Transverse colon (tissue), 4 donors: ENCODE measurements at regions not wholly inside any gene's neighbourhood (a gene's known extent, or its start where the extent isn't known, plus 50 kb on each side); places are given as distances from the start of the nearest gene placed in this dataset.

Source experiments
- DNase-seq: peaks from one replicate; pipeline ENCODE4 v3.0.0-alpha.2; 2019
- H3K27ac ChIP-seq, 4 donors: fragments of 200-600 bp; sonication (generic); 2 replicates each; pipeline ENCODE4 v1.5.1; 2016 to 2018; ENCODE audit warnings: inconsistent platforms in 4 of 4
- H3K27me3 ChIP-seq: fragments of 200-600 bp; sonication (generic); 2 replicates; pipeline ENCODE4 v1.5.1; 2017; ENCODE audit warnings: inconsistent platforms
- H3K36me3 ChIP-seq, 4 donors: fragments of 200-600 bp; sonication (generic); 2 replicates each; pipeline ENCODE4 v1.5.1; 2017 to 2019; ENCODE audit warnings: inconsistent platforms in 4 of 4
- H3K4me1 ChIP-seq, 4 donors: fragments of 200-600 bp; sonication (generic); 2 replicates each; pipeline ENCODE4 v1.5.1; 2017 to 2020; ENCODE audit warnings: inconsistent platforms in 4 of 4
- H3K4me3 ChIP-seq, 4 donors: fragments of 200-600 bp; sonication (generic); 1 replicate in 1 of 4; 2 replicates in 3 of 4; pipeline versions ENCODE4 v1.5.1 to v1.6.1; 2017 to 2019; ENCODE audit warnings: inconsistent platforms in 4 of 4
- H3K9me3 ChIP-seq, 2 donors: fragments of 200-600 bp; sonication (generic); 2 replicates each; pipeline ENCODE4 v1.5.1; 2017 to 2019; ENCODE audit warnings: inconsistent platforms in 2 of 2
- CTCF ChIP-seq, 5 experiments: fragments of 200-600 bp in 3 of 5; fragments of 450-650 bp in 2 of 5; sonication (generic) in 3 of 5; IDR thresholded peaks; 1 replicate in 2 of 5; 2 replicates in 3 of 5; pipeline ENCODE4 v1.5.1; 2016 to 2017; ENCODE audit warnings: antibody characterized with exemption in 5 of 5, inconsistent platforms in 3 of 5, mild to moderate bottlenecking in 2 of 5, moderate library complexity in 1 of 5
- EP300 ChIP-seq: sonication (generic); formaldehyde crosslinking; IDR thresholded peaks from one replicate; pipeline ENCODE4 v1.6.1; 2017; ENCODE audit warnings: antibody characterized with exemption, low read depth
- POLR2A ChIP-seq: fragments of 450-650 bp; IDR thresholded peaks from one replicate; pipeline ENCODE4 v1.6.1; 2016; ENCODE audit warnings: antibody characterized with exemption, mild to moderate bottlenecking, moderate library complexity
- POLR2AphosphoS5 ChIP-seq, 3 donors: sonication (generic); formaldehyde crosslinking; IDR thresholded peaks; one replicate each; pipeline ENCODE4 v1.6.1; 2016; ENCODE audit warnings: antibody characterized with exemption in 3 of 3
- whole genome bisulfite sequencing, 2 donors: methylation state at CpG; one replicate each; pipeline ENCODE4 v1.1.5; 2018; ENCODE audit warnings: low coverage in 1 of 2; 5-methylcytosine and 5-hydroxymethylcytosine counted together
- in situ Hi-C, 4 donors: fragments of 200-750 bp; cut with MboI; loops; one replicate each; pipeline versions ENCODE4 v1.15.0 to v1.15.1; 2017; ENCODE audit warnings: low sequenced_read_pairs in 3 of 4, low pct_ligation_motif_present in 1 of 4, low pct_unique_long_range_greater_than_20kb in 1 of 4
- intact Hi-C: fragments of 100-400 bp; cut with DNase I; formaldehyde crosslinking; loops from one replicate; pipeline ENCODE4 v1.15.1; 2023; ENCODE audit warnings: low total_unique reads

GRCh38 chr11:23181022-23181807, 320.9 kb upstream of the CCDC179 start:
- H3K4me1 ChIP-seq: no peaks in the 10 kb centered on the region
- TF ChIP-seq POLR2AphosphoS5 (IDR thresholded peaks at IDR 0.05) (no peak), CTCF (IDR thresholded peaks at IDR 0.05) (no peak), POLR2A (no peak), EP300 (no peak)
- no peaks in the 10 kb centered on the region for H3K9me3 ChIP-seq
- H3K36me3 ChIP-seq: no peaks in the 10 kb centered on the region
- intact Hi-C loops: no loop called here
- DNase-seq: no peak
- no peaks in the 10 kb centered on the region for H3K27me3 ChIP-seq
- H3K27ac ChIP-seq: no peak overlapping the region
- WGBS, 2 donors: 69 to 90% methylated on average over 4 of the region's 4 CpGs
- H3K4me3 ChIP-seq: no peak overlapping the region
- in situ Hi-C loops: no loop called here

GRCh38 chr11:23192256-23192655, 332.0 kb upstream of the CCDC179 start:
- in situ Hi-C loops (no loop called here), intact Hi-C loops (no loop called here)
- TF ChIP-seq CTCF (IDR thresholded peaks at IDR 0.05) (no peak), POLR2AphosphoS5 (IDR thresholded peaks at IDR 0.05) (no peak), POLR2A (no peak), EP300 (no peak)
- H3K27ac ChIP-seq: no peak overlapping the region
- no peaks in the 10 kb centered on the region for H3K27me3 ChIP-seq
- WGBS, 2 donors: 72 to 74% methylated on average over 3 of the region's 3 CpGs
- H3K4me1 ChIP-seq: no peaks in the 10 kb centered on the region
- no peak overlapping the region for H3K4me3 ChIP-seq
- H3K36me3 ChIP-seq: no peaks in the 10 kb centered on the region
- no peak for DNase-seq
- no peaks in the 10 kb centered on the region for H3K9me3 ChIP-seq

- intact Hi-C loops (no loop called here), in situ Hi-C loops (no loop called here)
- Histone ChIP-seq H3K9me3 (no peaks in the 10 kb centered on the region), H3K36me3 (no peaks in the 10 kb centered on the region), H3K4me1 (no peaks in the 10 kb centered on the region), H3K4me3 (no peak overlapping the region), H3K27ac (no peak overlapping the region), H3K27me3 (no peaks in the 10 kb centered on the region)
- DNase-seq: no peak
- TF ChIP-seq EP300 (no peak), POLR2AphosphoS5 (IDR thresholded peaks at IDR 0.05) (no peak), CTCF (IDR thresholded peaks at IDR 0.05) (no peak), POLR2A (no peak)
- WGBS, 2 donors: 86% methylated on average over 1 to 3 of the region's 3 CpGs
These were observed 341.8 kb upstream of the CCDC179 start for GRCh38 chr11:23201936-23202522.

GRCh38 chr11:23202611-23203010, 342.3 kb upstream of the CCDC179 start:
- intact Hi-C loops (no loop called here), in situ Hi-C loops (no loop called here)
- 100% methylated on average over 1 of the region's 1 CpG; no CpG with 5 or more reads in 1 of the 2 donors for WGBS, 2 donors
- no peaks in the 10 kb centered on the region for H3K27me3 ChIP-seq
- H3K36me3 ChIP-seq: no peaks in the 10 kb centered on the region
- no peak for DNase-seq
- no peaks in the 10 kb centered on the region for H3K4me1 ChIP-seq
- H3K27ac ChIP-seq: no peak overlapping the region
- H3K9me3 ChIP-seq: no peaks in the 10 kb centered on the region
- TF ChIP-seq POLR2A (no peak), POLR2AphosphoS5 (IDR thresholded peaks at IDR 0.05) (no peak), EP300 (no peak), CTCF (IDR thresholded peaks at IDR 0.05) (no peak)
- no peak overlapping the region for H3K4me3 ChIP-seq
